ENCODE measurements at regions not wholly inside any gene's neighbourhood (a gene's known extent, or its start where the extent isn't known, plus 50 kb on each side); places are given as distances from the start of the nearest gene placed in this dataset.

DNA sequence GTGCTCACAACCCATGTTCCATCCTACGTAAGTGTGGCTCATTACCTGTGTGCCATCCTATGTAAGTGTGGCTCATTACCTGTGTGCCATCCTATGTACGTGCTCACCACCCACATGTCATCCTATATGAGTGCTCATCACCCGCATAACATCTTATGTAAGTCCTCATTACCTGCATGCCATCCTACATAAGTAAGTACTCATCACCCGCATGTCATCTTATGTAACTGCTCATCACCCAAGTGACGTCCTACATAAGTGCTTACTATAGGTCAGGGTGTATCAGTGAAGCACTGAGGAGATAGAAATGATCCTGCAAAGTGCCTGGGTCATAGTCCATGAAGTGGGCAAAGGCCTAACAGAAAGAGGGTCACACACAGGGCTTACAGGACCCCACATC lies 93.1 kb downstream of the AXIN2 start:
- H3K27me3 ChIP-seq, result no peaks in the 10 kb centered on the region
- TF ChIP-seq, protein P1, sequence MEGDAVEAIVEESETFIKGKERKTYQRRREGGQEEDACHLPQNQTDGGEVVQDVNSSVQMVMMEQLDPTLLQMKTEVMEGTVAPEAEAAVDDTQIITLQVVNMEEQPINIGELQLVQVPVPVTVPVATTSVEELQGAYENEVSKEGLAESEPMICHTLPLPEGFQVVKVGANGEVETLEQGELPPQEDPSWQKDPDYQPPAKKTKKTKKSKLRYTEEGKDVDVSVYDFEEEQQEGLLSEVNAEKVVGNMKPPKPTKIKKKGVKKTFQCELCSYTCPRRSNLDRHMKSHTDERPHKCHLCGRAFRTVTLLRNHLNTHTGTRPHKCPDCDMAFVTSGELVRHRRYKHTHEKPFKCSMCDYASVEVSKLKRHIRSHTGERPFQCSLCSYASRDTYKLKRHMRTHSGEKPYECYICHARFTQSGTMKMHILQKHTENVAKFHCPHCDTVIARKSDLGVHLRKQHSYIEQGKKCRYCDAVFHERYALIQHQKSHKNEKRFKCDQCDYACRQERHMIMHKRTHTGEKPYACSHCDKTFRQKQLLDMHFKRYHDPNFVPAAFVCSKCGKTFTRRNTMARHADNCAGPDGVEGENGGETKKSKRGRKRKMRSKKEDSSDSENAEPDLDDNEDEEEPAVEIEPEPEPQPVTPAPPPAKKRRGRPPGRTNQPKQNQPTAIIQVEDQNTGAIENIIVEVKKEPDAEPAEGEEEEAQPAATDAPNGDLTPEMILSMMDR (IDR thresholded peaks at IDR 0.05), result no peak
- H3K4me3 ChIP-seq, result no peak overlapping the region
- H3K9me3 ChIP-seq, result no peaks in the 10 kb centered on the region
- ATAC-seq (no peak), DNase-seq (no peak)
- intact Hi-C loops (cut with DNase I), result loop anchor here (10.0 kb wide), 1 partner anchor 86 kb away; no protein-coding TSS in a partner anchor
- peaks cover 28% of the 10 kb centered on the region for H3K4me1 ChIP-seq
- H3K27ac ChIP-seq, result no peak overlapping the region
- H3K36me3 ChIP-seq, result no peaks in the 10 kb centered on the region

DNA sequence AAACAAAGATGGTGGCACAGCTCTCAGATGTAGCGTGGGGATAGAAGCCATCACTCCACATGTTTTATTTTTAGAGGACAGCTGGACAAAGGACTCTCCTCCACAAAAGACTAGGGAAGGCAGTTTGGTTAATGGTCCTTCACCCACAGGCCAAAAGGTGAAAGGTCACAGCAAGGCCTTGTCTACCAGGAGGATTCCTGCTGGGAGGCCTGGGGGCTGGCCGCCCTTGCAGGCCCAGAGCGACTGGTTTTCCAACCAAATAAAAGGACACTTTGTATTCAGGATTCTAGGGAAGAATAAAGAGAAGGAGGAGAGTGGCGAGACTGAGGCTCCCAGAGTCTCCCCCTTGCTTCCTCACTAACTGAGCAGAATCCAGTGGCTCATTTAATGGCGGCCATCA lies 94.3 kb downstream of the AXIN2 start:
- no peaks in the 10 kb centered on the region for H3K36me3 ChIP-seq
- intact Hi-C loops (cut with DNase I), result loop anchor here (10.0 kb wide), 1 partner anchor 88 kb away; no protein-coding TSS in a partner anchor
- no peak overlapping the region for H3K4me3 ChIP-seq
- H3K4me1 ChIP-seq, result peaks cover 20% of the 10 kb centered on the region
- ATAC-seq, result no peak
- no peaks in the 10 kb centered on the region for H3K9me3 ChIP-seq
- no peak overlapping the region for H3K27ac ChIP-seq
- DNase-seq, result no peak
- H3K27me3 ChIP-seq, result no peaks in the 10 kb centered on the region
- TF ChIP-seq, protein P1 (IDR thresholded peaks at IDR 0.05), result no peak

DNA sequence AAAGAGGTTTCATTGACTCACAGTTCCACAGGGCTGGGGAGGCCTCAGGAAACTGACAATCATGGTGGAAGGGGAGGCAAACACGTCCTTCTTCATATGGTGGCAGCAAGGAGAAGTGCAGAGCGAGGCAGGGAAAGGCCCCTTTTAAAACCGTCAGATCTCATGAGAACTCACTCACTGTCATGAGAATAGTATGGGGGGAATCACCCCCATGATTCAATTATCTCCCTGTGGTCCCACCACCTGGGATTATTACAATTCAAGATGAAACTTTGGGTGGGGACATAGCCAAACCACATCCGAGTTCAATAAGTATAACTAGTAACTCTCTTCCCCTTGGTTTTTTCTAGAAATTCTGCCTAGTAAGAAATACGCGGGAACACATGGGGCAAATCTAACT lies 94.9 kb downstream of the AXIN2 start:
- DNase-seq (no peak), ATAC-seq (no peak)
- intact Hi-C loops (cut with DNase I), result loop anchor here (10.0 kb wide), 1 partner anchor 88 kb away; no protein-coding TSS in a partner anchor
- H3K9me3 ChIP-seq, result no peaks in the 10 kb centered on the region
- H3K27ac ChIP-seq, result no peak overlapping the region
- TF ChIP-seq, protein P1 (IDR thresholded peaks at IDR 0.05), result no peak
- no peaks in the 10 kb centered on the region for H3K27me3 ChIP-seq
- no peak overlapping the region for H3K4me3 ChIP-seq
- H3K36me3 ChIP-seq, result no peaks in the 10 kb centered on the region
- peaks cover 16% of the 10 kb centered on the region for H3K4me1 ChIP-seq

DNA sequence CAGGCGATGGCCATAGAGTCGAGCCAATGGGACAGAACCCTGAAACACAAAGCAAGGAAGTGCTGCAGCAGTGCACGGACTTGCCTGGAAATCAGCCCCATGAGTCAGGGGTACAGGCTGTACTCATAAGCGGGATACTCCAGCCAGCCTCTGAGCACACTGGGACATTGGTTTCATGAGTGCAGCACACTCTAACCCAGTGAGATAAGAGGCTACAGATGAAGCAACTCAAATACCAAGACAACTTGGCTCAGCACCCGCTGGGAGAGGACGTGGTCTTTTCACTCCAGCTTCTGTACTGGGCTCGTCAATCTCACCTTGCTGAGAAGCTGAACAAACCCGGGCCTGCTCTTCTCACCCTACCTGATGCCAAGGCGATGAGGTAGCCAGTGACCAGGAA lies 98.2 kb downstream of the AXIN2 start:
- Histone ChIP-seq H3K27ac (peak overlapping the region; percentile 85), H3K9me3 (no peaks in the 10 kb centered on the region), H3K36me3 (no peaks in the 10 kb centered on the region), H3K4me1 (peaks cover 17% of the 10 kb centered on the region), H3K27me3 (no peaks in the 10 kb centered on the region), H3K4me3 (no peak overlapping the region)
- ATAC-seq, result peak; percentile 97
- TF ChIP-seq, protein P1 (IDR thresholded peaks at IDR 0.05), result no peak
- intact Hi-C loops (cut with DNase I), result loop anchor here (10.0 kb wide), 1 partner anchor 92 kb away; no protein-coding TSS in a partner anchor
- DNase-seq, result peak; percentile 85

DNA sequence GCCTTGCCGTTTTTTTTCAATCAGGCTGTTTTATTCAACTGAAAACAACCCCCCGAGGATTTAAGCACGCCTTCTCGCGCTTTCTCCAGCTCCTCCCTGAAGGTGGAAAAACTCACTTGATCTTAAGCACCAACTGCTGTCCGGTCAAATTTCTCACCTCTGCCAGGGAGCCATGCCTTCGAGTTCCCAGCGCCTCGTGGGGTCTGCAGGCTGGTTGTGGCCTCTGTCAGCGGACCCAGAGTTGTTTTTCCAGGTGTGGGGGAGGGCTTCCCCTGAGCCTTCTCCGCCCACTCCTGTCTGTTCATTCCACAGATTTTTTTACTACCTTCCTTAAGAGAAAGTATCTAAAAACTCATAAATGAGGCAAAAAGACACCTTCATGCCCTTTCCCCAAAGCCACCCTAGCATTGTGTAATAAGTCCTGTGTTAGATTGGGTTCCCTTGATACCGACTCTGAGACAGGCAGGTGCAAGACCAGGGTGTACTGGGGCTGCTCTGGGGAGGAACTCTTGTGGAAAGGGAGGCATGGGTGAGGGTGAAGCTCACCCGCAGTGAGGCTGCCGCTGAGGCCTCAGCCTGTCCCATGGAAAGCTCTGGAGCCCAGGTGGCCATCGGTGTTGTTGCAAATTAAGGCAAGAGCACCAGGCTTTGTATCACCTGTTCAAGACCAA lies 101.6 kb downstream of the AXIN2 start:
- intact Hi-C loops (cut with DNase I), result loop anchor here (10.0 kb wide), 1 partner anchor 95 kb away; no protein-coding TSS in a partner anchor
- Histone ChIP-seq H3K27me3 (no peaks in the 10 kb centered on the region), H3K36me3 (no peaks in the 10 kb centered on the region), H3K27ac (no peak overlapping the region), H3K4me3 (no peak overlapping the region), H3K4me1 (peaks cover 36% of the 10 kb centered on the region), H3K9me3 (no peaks in the 10 kb centered on the region)
- DNase-seq (no peak), ATAC-seq (no peak)
- TF ChIP-seq, protein P1 (IDR thresholded peaks at IDR 0.05), result no peak
